ENCODE measurements at regions not wholly inside any gene's neighbourhood (a gene's known extent, or its start where the extent isn't known, plus 50 kb on each side); places are given as distances from the start of the nearest gene placed in this dataset.

GRCh38 chr7:88610942-88611341, 148.6 kb upstream of the ZNF804B start:
- dilution Hi-C loops (cut with MboI; ENCODE audit: extremely low pct_ligation_motif_present, low sequenced_read_pairs): no loop called here
- intact Hi-C loops (cut with micrococcal nuclease): no loop called here
- H3K4me2 ChIP-seq (ENCODE audit: insufficient read depth, low read length): no peak overlapping the region
- H3K79me2 ChIP-seq (ENCODE audit: control insufficient read depth, insufficient read depth, low read length): no peaks in the 10 kb centered on the region
- ChIA-PET CTCF (no interaction called here), POLR2A (no interaction called here)
- H3K9ac ChIP-seq (replicated peaks; ENCODE audit: extremely low read depth, insufficient read depth, low read length): no peak overlapping the region
- FAIRE-seq (no peak), DNase-seq (ENCODE audit: low read depth, low spot score) (no peak)
- H3K9me3 ChIP-seq (replicated peaks; ENCODE audit: control insufficient read depth, insufficient read depth, low read length): no peaks in the 10 kb centered on the region
- H3K9me1 ChIP-seq (replicated peaks; ENCODE audit: control insufficient read depth, extremely low read depth, insufficient read depth, low read length): no peaks in the 10 kb centered on the region
- H2AFZ ChIP-seq (ENCODE audit: low read depth, low read length): no peak overlapping the region
- TF ChIP-seq CTCF (IDR thresholded peaks at IDR 0.05; ENCODE audit: extremely low read depth in 1 of 2, insufficient read depth in 1 of 2, low read depth in 1 of 2, low read length in 2 of 2): no peak
- no peak for TF ChIP-seq JUN (IDR thresholded peaks at IDR 0.05; ENCODE audit: borderline replicate concordance, insufficient read depth, insufficient read length, low read depth)
- TF ChIP-seq MYC (IDR thresholded peaks at IDR 0.05; ENCODE audit: low read depth, low read length): no peak
- no peak for TF ChIP-seq MAX (IDR thresholded peaks at IDR 0.05; ENCODE audit: insufficient read depth, insufficient read length)
- no peak for TF ChIP-seq POLR2AphosphoS5 (IDR thresholded peaks at IDR 0.05; ENCODE audit: insufficient read depth, low read depth, low read length)
- TF ChIP-seq GATA2 (IDR thresholded peaks at IDR 0.05; ENCODE audit: insufficient read depth, insufficient read length, low read depth, low read length): no peak
- TF ChIP-seq FOS (IDR thresholded peaks at IDR 0.05; ENCODE audit: borderline replicate concordance, insufficient read depth, low read length): no peak
- no peak for TF ChIP-seq POLR2A (IDR thresholded peaks at IDR 0.05; ENCODE audit: low read depth, low read length)
- no peak for TF ChIP-seq EZH2 (IDR thresholded peaks at IDR 0.05; ENCODE audit: borderline replicate concordance, low read depth, low read length, severe bottlenecking)
- H4K20me1 ChIP-seq (replicated peaks; ENCODE audit: control insufficient read depth, extremely low read depth, insufficient read depth, low read length): no peaks in the 10 kb centered on the region
- no peaks in the 10 kb centered on the region for H3K27me3 ChIP-seq (ENCODE audit: control insufficient read depth in 2 of 2, insufficient read depth in 2 of 2, low read length in 2 of 2)
- no peak overlapping the region for H3K4me3 ChIP-seq (replicated peaks in 1 of 3; ENCODE audit: insufficient read depth in 1 of 3, low read depth in 1 of 3, low read length in 3 of 3)
- BruUV-seq (replicated peaks): no TSS peak
- no peak overlapping the region for H3K27ac ChIP-seq (ENCODE audit: insufficient read depth, low read depth, low read length)
- no peaks in the 10 kb centered on the region for H3K4me1 ChIP-seq (ENCODE audit: control insufficient read depth, extremely low read depth, insufficient read depth, low read length)
- H3K36me3 ChIP-seq (ENCODE audit: control insufficient read depth in 2 of 2, extremely low read depth in 1 of 2, insufficient read depth in 2 of 2, low read length in 2 of 2): no peaks in the 10 kb centered on the region
